Esophagus squamous epithelium (tissue), 5 donors: ENCODE measurements at regions not wholly inside any gene's neighbourhood (a gene's known extent, or its start where the extent isn't known, plus 50 kb on each side); places are given as distances from the start of the nearest gene placed in this dataset.
"Not testable (repeated sequence)": the region's sequence is repeated elsewhere in the genome, so short reads cannot be mapped to it uniquely, and the experiment has no call there.

Experiments
- DNase-seq: peaks from one replicate; lab custom pipeline; 2025; lab: John Stamatoyannopoulos, UW
- H3K27ac ChIP-seq, 4 donors: fragments of 200-600 bp; sonication (generic); one replicate each; pipeline ENCODE4 v1.5.1; 2016 to 2019; ENCODE audit warnings: mild to moderate bottlenecking in 1 of 4
- H3K27me3 ChIP-seq, 4 donors: fragments of 200-600 bp; sonication (generic); 1 replicate in 3 of 4; 2 replicates in 1 of 4; pipeline versions ENCODE4 v1.5.1 to v1.6.0; 2017 to 2021; ENCODE audit warnings: antibody characterized with exemption in 1 of 4
- H3K36me3 ChIP-seq, 3 donors: fragments of 200-600 bp; sonication (generic); one replicate each; pipeline ENCODE4 v1.5.1; 2016 to 2019
- H3K4me1 ChIP-seq, 3 donors: fragments of 200-600 bp; sonication (generic); one replicate each; pipeline ENCODE4 v1.5.1; 2017 to 2019
- H3K4me3 ChIP-seq, 4 donors: fragments of 200-600 bp; sonication (generic); 1 replicate in 3 of 4; 2 replicates in 1 of 4; pipeline ENCODE4 v1.5.1; 2016 to 2019; ENCODE audit warnings: mild to moderate bottlenecking in 2 of 4, moderate library complexity in 1 of 4
- H3K9me3 ChIP-seq, 3 donors: fragments of 200-600 bp; sonication (generic); one replicate each; pipeline ENCODE4 v1.5.1; 2016 to 2019
- POLR2A ChIP-seq, 4 donors: fragments of 450-650 bp; IDR thresholded peaks; one replicate each; pipeline ENCODE4 v1.6.1; 2017; ENCODE audit warnings: antibody characterized with exemption in 4 of 4, mild to moderate bottlenecking in 4 of 4, moderate library complexity in 3 of 4
- WGBS, 2 donors: methylation state at CpG; one replicate each; pipeline ENCODE4 v1.1.5; 2018; 5-methylcytosine and 5-hydroxymethylcytosine counted together
- intact Hi-C: fragments of 100-400 bp; cut with DNase I; formaldehyde crosslinking; loops from one replicate; pipeline ENCODE4 v1.15.0; 2022
- TF ChIP-seq, protein P1 (sequence below), 6 experiments: fragments of 450-650 bp in 4 of 6; fragments of 200-600 bp in 2 of 6; sonication (generic) in 2 of 6; IDR thresholded peaks; one replicate each; pipeline ENCODE4 v1.5.1; 2016 to 2019; ENCODE audit warnings: antibody characterized with exemption in 6 of 6, mild to moderate bottlenecking in 4 of 6, moderate library complexity in 4 of 6
- donor health status: DM: yes; HTN: yes; CAD: no.

DNA sequence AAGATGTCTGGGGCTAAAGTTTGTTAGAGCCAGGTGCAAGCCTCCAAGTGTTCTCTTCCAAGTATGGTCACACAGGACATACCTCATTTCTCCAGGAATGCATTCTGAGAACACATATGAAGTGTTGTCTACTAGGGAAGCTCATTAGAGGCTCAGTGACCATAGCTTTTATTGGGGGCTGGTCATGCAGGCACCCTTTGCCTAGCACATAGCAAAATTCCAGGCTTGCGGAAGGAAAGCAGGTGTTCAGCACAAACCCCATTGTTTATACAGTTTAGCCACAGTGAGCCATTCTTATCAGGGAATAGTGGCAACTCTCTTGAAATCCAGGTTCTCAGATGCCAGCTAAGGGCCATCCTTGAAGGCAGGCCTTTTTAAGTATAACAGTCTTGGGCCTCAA, 112.1 kb upstream of the XIST start:
- H3K27ac ChIP-seq = no peak overlapping the region
- H3K9me3 ChIP-seq = no peaks in the 10 kb centered on the region
- H3K4me1 ChIP-seq = no peaks in the 10 kb centered on the region
- peaks cover 0 to 3% (median 3%) of the 10 kb centered on the region in 3 donors for H3K36me3 ChIP-seq
- TF ChIP-seq, protein P1, sequence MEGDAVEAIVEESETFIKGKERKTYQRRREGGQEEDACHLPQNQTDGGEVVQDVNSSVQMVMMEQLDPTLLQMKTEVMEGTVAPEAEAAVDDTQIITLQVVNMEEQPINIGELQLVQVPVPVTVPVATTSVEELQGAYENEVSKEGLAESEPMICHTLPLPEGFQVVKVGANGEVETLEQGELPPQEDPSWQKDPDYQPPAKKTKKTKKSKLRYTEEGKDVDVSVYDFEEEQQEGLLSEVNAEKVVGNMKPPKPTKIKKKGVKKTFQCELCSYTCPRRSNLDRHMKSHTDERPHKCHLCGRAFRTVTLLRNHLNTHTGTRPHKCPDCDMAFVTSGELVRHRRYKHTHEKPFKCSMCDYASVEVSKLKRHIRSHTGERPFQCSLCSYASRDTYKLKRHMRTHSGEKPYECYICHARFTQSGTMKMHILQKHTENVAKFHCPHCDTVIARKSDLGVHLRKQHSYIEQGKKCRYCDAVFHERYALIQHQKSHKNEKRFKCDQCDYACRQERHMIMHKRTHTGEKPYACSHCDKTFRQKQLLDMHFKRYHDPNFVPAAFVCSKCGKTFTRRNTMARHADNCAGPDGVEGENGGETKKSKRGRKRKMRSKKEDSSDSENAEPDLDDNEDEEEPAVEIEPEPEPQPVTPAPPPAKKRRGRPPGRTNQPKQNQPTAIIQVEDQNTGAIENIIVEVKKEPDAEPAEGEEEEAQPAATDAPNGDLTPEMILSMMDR (IDR thresholded peaks at IDR 0.05) = no peak
- intact Hi-C loops = no loop called here
- no peaks in the 10 kb centered on the region for H3K27me3 ChIP-seq
- 100% methylated on average over 1 of the region's 1 CpG for WGBS, 2 donors
- DNase-seq = no peak
- no peak overlapping the region for H3K4me3 ChIP-seq

DNA sequence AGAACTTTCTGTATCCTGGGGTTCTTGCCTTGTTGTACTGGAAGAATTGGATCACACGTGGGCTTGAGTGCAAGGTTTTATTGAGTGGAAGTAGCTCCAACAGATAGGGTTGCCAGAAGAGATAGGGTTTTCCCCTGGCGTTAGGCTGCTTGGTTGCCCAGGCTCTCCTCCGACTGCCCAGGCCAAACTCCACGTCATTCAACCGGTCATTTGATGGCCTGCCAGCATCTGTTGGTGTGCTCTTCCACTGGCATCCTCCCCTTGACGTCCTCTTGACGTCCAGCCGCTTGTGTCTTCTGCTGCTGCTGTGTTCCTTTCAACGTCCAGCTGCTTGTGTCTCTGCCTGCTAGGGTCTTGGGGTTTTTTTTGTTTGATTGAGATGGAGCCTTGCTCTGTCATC, 111.2 kb upstream of the XIST start:
- no peak for TF ChIP-seq POLR2A (IDR thresholded peaks at IDR 0.05)
- TF ChIP-seq, protein P1 (IDR thresholded peaks at IDR 0.05) = no peak
- intact Hi-C loops = no loop called here
- 80 to 95% methylated on average over 1 to 8 of the region's 9 CpGs for WGBS, 2 donors

DNA sequence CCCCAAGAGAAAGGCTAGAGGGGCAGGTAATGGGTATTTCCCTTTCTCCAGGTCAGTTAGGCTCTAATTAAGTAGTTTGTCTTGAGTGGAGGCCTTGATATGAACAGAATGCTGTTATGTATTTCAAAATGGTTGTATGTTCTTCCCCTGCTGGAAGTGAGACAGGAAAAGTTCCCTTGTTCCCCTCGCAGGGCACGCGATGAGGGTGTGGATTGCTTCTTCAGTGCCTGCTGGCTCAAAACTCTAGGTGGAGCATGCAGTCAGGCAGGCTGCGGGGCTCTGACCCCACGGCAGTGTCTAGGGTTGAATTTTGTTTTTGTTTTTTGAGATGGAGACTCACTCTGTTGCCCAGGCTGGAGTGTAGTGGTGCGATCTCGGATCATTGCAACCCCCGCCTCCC, 110.4 kb upstream of the XIST start:
- 90% methylated on average over 3 of the region's 8 CpGs; no CpG with 5 or more reads in 1 of the 2 donors for WGBS, 2 donors
- no peak overlapping the region for H3K4me3 ChIP-seq
- TF ChIP-seq, protein P1 (IDR thresholded peaks at IDR 0.05) = no peak
- TF ChIP-seq POLR2A (IDR thresholded peaks at IDR 0.05) = no peak
- no peaks in the 10 kb centered on the region for H3K9me3 ChIP-seq
- no peaks in the 10 kb centered on the region for H3K36me3 ChIP-seq
- no peak overlapping the region for H3K27ac ChIP-seq
- intact Hi-C loops = no loop called here
- no peaks in the 10 kb centered on the region for H3K4me1 ChIP-seq
- DNase-seq = no peak
- no peaks in the 10 kb centered on the region for H3K27me3 ChIP-seq

More for the DNA sequence above, 111.2 kb upstream of the XIST start:
- H3K27ac ChIP-seq = no peak overlapping the region
- H3K4me3 ChIP-seq = no peak overlapping the region
- H3K4me1 ChIP-seq = no peaks in the 10 kb centered on the region
- no peaks in the 10 kb centered on the region for H3K9me3 ChIP-seq
- no peaks in the 10 kb centered on the region for H3K36me3 ChIP-seq
- no peaks in the 10 kb centered on the region for H3K27me3 ChIP-seq
- no peak for DNase-seq

DNA sequence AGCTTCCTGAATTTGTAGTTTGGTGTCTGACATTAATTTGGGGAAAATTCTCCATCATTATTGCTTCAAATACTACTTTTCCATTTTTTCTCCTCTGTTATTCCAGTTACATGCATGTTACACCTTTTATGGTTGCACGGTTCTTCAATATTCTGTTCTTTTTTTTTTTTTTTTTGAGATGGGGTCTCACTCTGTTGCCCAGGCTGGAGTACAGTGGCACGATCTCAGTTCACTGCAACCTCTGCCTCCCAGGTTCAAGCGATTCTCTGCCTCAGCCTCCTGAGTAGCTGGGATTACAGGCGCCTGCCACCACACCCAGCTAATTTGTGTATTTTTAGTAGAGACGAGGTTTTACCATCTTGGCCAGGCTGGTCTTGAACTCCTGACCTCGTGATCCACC, 109.4 kb upstream of the XIST start:
- 91 to 98% methylated on average over 6 of the region's 6 CpGs for WGBS, 2 donors
- H3K27ac ChIP-seq, intact Hi-C loops, H3K9me3 ChIP-seq, H3K4me3 ChIP-seq, H3K36me3 ChIP-seq, H3K4me1 ChIP-seq, H3K27me3 ChIP-seq, DNase-seq: not testable (repeated sequence)

DNA sequence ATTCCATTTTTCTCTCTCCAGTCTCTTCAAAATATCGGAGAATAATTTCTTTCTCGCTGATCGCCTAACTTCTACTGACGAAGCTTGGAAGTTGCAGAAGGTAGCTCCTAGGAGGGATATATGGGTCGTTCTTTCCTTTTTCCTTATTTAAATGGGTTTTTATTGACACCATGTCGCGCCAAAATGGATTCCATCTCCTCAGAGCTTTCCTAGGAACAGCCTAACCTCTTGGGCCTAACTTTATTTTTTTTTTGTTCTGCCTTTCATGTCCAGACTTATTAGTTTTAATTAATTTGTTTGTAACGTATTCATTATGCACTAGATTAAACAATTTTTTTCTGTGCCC, 92.0 kb upstream of the XIST start:
- peaks cover 0 to 8% (median 0%) of the 10 kb centered on the region in 3 donors for H3K36me3 ChIP-seq
- peaks cover 7 to 18% (median 18%) of the 10 kb centered on the region in 3 donors for H3K4me1 ChIP-seq
- no peak for DNase-seq
- H3K9me3 ChIP-seq = no peaks in the 10 kb centered on the region
- 0 to 1% methylated on average over 8 of the region's 8 CpGs for WGBS, 2 donors
- peak overlapping the region; percentile 52 to 95 (median 74) for H3K4me3 ChIP-seq
- TF ChIP-seq, protein P1 (IDR thresholded peaks at IDR 0.05) = no peak
- no peak for TF ChIP-seq POLR2A (IDR thresholded peaks at IDR 0.05)
- intact Hi-C loops = no loop called here
- peak overlapping the region; percentile 83 to 91 (median 88) for H3K27ac ChIP-seq
- H3K27me3 ChIP-seq = no peaks in the 10 kb centered on the region
